Activated naive CD4-positive, alpha-beta T cell treated with anti-CD3 and anti-CD28 coated beads, Interleukin-2, amount 50 U/mL, for 72 hours (primary cell): ENCODE measurements at regions not wholly inside any gene's neighbourhood (a gene's known extent, or its start where the extent isn't known, plus 50 kb on each side); places are given as distances from the start of the nearest gene placed in this dataset.

Experiments used
- ATAC-seq, 2 donors: fragments of 150-1000 bp; cut with Tn5 transposase; 2 replicates each; pipeline ENCODE4 v1.10.0; 2021; ENCODE audit warnings: mild to moderate bottlenecking in 2 of 2, moderate library complexity in 2 of 2
- DNase-seq, 2 donors: peaks; one replicate each; pipeline ENCODE4 v3.0.0; 2021 to 2022; ENCODE audit warnings: low spot score in 2 of 2
- H3K27ac Mint-ChIP-seq, 2 donors: one replicate each; pipeline ENCODE4 v1.8.0; 2022; ENCODE audit warnings: mild to moderate bottlenecking in 2 of 2, mixed read lengths in 2 of 2
- H3K36me3 Mint-ChIP-seq, 2 donors: one replicate each; pipeline ENCODE4 v1.8.0; 2022; ENCODE audit warnings: mixed read lengths in 2 of 2
- H3K9me3 Mint-ChIP-seq, 2 donors: one replicate each; pipeline ENCODE4 v1.8.0; 2022; ENCODE audit warnings: mixed read lengths in 2 of 2

- H3K27ac Mint-ChIP-seq: no peak overlapping the region
- ATAC-seq (no peak), DNase-seq (no peak)
- peaks cover 19 to 28% of the 10 kb centered on the region in 2 donors for H3K36me3 Mint-ChIP-seq
- H3K9me3 Mint-ChIP-seq: peaks cover 12 to 18% of the 10 kb centered on the region in 2 donors
Measured at GRCh38 chr10:130399425-130399950, 263.3 kb downstream of the GLRX3 start.

GRCh38 chr10:130400890-130401289 lies 264.7 kb downstream of the GLRX3 start:
- DNase-seq: no peak
- H3K36me3 Mint-ChIP-seq: peaks cover 14 to 19% of the 10 kb centered on the region in 2 donors
- ATAC-seq: no peak
- peaks cover 4 to 10% of the 10 kb centered on the region in 2 donors for H3K9me3 Mint-ChIP-seq
- H3K27ac Mint-ChIP-seq: no peak overlapping the region

GRCh38 chr10:130401860-130402765 lies 265.9 kb downstream of the GLRX3 start:
- Mint-ChIP-seq H3K36me3 (peaks cover 7 to 11% of the 10 kb centered on the region in 2 donors), H3K27ac (no peak overlapping the region), H3K9me3 (peaks cover 2 to 8% of the 10 kb centered on the region in 2 donors)
- ATAC-seq: no peak
- no peak for DNase-seq

GRCh38 chr10:130403153-130404075 lies 267.2 kb downstream of the GLRX3 start:
- no peak for ATAC-seq
- DNase-seq: no peak
- Mint-ChIP-seq H3K27ac (no peak overlapping the region), H3K9me3 (peaks cover 2 to 5% of the 10 kb centered on the region in 2 donors), H3K36me3 (peaks cover 0 to 4% of the 10 kb centered on the region in 2 donors)

- DNase-seq: no peak
- no peak overlapping the region for H3K27ac Mint-ChIP-seq
- no peak for ATAC-seq
- no peaks in the 10 kb centered on the region for H3K36me3 Mint-ChIP-seq
- no peaks in the 10 kb centered on the region for H3K9me3 Mint-ChIP-seq
Measured at GRCh38 chr10:130404476-130405055, 268.4 kb downstream of the GLRX3 start.

GRCh38 chr10:130407052-130407451 lies 270.9 kb downstream of the GLRX3 start:
- Mint-ChIP-seq H3K9me3 (no peaks in the 10 kb centered on the region), H3K36me3 (no peaks in the 10 kb centered on the region), H3K27ac (no peak overlapping the region)
- DNase-seq: no peak
- ATAC-seq: no peak

- Mint-ChIP-seq H3K27ac (no peak overlapping the region), H3K9me3 (no peaks in the 10 kb centered on the region), H3K36me3 (no peaks in the 10 kb centered on the region)
- ATAC-seq (no peak), DNase-seq (no peak)
Measured at GRCh38 chr10:130409331-130409730, 273.1 kb downstream of the GLRX3 start.

- H3K9me3 Mint-ChIP-seq: no peaks in the 10 kb centered on the region
- no peak overlapping the region for H3K27ac Mint-ChIP-seq
- H3K36me3 Mint-ChIP-seq: no peaks in the 10 kb centered on the region
- DNase-seq (no peak), ATAC-seq (no peak)
Measured at GRCh38 chr10:130409931-130410330, 273.7 kb downstream of the GLRX3 start.

GRCh38 chr10:130411496-130412085 lies 275.4 kb downstream of the GLRX3 start:
- DNase-seq (no peak), ATAC-seq (no peak)
- no peaks in the 10 kb centered on the region for H3K36me3 Mint-ChIP-seq
- peaks cover 8 to 9% of the 10 kb centered on the region in 2 donors for H3K9me3 Mint-ChIP-seq
- no peak overlapping the region for H3K27ac Mint-ChIP-seq

- ATAC-seq (no peak), DNase-seq (no peak)
- Mint-ChIP-seq H3K9me3 (peaks cover 12 to 17% of the 10 kb centered on the region in 2 donors), H3K36me3 (peaks cover 0 to 6% of the 10 kb centered on the region in 2 donors), H3K27ac (no peak overlapping the region)
Measured at GRCh38 chr10:130412317-130412716, 276.1 kb downstream of the GLRX3 start.

GRCh38 chr10:130416334-130417150 lies 280.4 kb downstream of the GLRX3 start:
- ATAC-seq: no peak
- no peak for DNase-seq
- H3K9me3 Mint-ChIP-seq: peaks cover 12 to 18% of the 10 kb centered on the region in 2 donors
- H3K27ac Mint-ChIP-seq: no peak overlapping the region
- H3K36me3 Mint-ChIP-seq: peaks cover 0 to 7% of the 10 kb centered on the region in 2 donors

- no peak overlapping the region for H3K27ac Mint-ChIP-seq
- peaks cover 12 to 18% of the 10 kb centered on the region in 2 donors for H3K9me3 Mint-ChIP-seq
- ATAC-seq: no peak
- DNase-seq: no peak
- H3K36me3 Mint-ChIP-seq: peaks cover 0 to 7% of the 10 kb centered on the region in 2 donors
Measured at GRCh38 chr10:130418731-130419130, 282.5 kb downstream of the GLRX3 start.

- DNase-seq (no peak), ATAC-seq (no peak)
- Mint-ChIP-seq H3K36me3 (peaks cover 0 to 5% of the 10 kb centered on the region in 2 donors), H3K9me3 (peaks cover 1 to 6% of the 10 kb centered on the region in 2 donors), H3K27ac (no peak overlapping the region)
Measured at GRCh38 chr10:130421909-130422308, 285.7 kb downstream of the GLRX3 start.

- Mint-ChIP-seq H3K36me3 (no peaks in the 10 kb centered on the region), H3K27ac (no peak overlapping the region)
Measured at GRCh38 chr10:130422366-130423324, 286.5 kb downstream of the GLRX3 start.

More at GRCh38 chr10:130422366-130423324, 286.5 kb downstream of the GLRX3 start:
- no peak for DNase-seq
- ATAC-seq: no peak
- H3K9me3 Mint-ChIP-seq: no peaks in the 10 kb centered on the region
